HG02763 (cell line): ENCODE measurements at regions not wholly inside any gene's neighbourhood (a gene's known extent, or its start where the extent isn't known, plus 50 kb on each side); places are given as distances from the start of the nearest gene placed in this dataset.

Experiments used
- ATAC-seq: cut with Tn5 transposase; IDR thresholded peaks from one replicate; pipeline ENCODE4 v1.9.1; 2021; ENCODE audit warnings: mild to moderate bottlenecking, moderate library complexity; ENCODE audit not compliant: unreplicated experiment

DNA sequence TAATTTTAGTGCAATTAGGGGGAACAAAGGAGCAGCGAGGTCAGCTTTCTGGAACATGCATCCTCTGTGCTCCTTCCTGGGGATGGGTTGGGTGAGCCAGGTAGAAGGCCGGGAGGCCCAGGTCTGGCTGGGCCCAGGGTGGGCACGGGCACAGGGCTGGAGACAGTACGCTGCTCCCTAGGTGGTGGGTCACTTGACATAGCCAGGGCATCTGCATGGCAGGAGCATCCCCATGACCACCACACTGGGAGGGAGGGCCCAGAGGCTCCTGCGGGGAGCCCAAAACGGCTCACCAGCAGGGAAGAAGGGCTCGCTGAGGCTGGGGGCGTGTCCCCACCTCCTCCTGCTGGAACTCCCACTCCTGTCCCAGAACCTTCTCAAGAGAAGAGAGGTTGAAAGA is 216.8 kb downstream of the NXNL2 start:
- no peak for ATAC-seq

DNA sequence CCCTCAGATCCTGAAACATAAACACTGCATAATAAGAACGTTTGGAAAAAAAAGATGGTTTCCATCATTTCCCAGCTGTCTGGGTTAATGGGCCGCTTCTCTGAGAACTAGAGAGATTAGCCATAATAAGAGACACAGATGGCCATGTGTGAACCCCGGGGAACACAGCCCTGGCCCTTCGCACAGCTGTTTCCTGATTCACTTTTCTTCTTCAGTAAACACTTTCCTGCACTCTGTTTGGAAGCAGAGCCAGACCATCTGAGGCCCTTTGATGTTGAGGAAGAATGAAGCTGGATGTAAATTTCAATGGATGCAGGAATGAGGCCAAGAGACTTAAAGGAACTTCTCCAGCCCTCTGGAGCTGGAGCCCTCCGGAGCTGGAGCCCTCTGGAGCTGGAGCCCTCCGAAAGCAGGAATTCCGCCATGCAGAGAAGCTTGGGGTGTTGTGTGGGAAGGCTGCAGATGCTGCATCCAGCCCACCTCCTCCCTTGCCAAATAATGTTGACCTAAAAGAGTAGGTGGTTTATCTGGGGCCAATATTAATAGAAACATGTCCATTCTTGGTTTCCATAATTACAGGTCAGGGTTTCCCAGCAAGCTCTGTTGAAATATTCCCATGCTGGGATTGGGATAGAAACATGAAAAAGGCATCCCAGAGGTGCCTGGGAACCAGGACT is 218.9 kb downstream of the NXNL2 start:
- ATAC-seq: no peak

DNA sequence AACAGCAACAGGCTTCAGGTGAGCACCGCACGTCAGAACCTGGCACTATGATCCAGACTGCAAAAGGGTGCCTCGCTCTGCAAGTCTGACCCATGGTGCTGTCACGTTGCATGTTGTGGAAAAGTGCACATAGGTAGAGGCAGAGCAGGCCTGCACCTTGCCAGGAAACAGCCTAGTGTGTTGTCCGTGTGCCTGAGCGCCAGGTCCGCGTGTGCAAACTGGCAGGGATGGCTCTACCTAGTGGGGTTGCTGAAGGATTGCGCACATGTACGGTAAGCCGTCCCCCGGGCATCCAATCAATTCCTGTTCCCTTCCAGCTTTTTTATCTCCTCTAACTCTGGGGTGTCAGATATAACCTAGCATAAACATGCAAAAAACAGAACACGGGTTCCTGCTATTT is 219.5 kb downstream of the NXNL2 start:
- ATAC-seq: no peak

DNA sequence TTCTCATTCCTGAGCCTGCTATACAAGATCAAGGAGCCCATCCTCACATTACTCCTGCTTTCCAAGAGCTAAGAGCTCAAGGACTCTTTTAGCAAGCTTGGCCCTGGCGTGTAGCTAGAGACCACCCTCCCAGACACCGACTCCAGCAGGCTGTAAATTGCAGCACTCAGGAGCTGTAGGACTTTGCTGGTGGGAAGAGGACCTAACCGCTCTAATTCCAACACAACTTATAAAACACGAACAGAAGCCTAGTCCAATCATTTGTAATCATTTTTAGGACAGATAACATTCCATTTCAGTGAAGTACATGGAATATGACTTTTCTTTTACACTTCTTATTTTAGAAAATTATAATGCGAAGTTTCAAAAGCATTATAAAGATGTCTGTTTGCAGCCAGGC is 219.9 kb downstream of the NXNL2 start:
- ATAC-seq: no peak

DNA sequence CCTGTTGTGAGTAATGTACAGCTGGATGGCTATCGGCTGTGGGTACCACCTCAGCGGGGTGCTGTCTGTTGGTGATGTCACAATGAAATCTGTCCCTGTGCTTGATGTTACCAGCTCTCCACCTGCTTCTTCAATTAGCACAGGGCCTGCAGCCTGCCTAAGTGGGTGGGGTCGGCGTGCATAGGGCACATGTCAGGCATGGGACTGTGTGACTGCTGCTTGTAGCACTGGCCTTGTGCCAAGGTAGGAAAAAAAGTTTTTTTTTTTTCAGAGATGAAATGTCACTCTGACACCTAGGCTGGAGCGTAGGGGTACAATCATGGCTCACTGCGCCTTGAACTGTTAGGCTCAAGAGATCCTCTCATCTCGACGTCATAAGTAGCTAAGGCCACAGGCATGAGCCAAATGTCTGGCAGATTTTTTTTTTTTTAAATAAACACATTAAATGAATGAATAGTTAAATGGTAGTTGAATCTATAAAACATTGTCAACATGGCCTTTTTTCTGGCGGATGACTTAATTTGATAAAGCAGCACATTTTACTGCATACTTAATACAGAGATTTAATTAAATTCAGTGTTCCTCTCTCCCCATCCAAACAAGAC is 222.5 kb downstream of the NXNL2 start:
- ATAC-seq: no peak

DNA sequence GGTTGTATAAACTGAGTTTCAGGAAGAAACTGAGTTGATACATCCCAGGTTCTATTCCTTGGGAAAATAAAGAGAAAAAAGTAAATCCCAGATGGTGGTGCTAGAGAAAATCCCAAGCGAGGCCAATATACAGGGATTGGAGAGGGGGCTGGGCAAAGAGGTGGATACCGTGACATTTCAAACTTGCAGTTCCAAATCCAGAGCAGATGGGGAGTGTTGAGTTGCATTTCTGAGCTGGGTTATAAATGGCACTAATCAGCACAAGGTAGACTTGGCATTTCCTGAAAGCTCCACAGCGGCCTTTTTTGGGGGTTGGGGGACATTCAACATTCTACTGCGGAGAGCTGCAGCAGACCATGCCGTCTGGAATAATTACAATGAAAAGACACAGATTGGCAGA is 224.4 kb downstream of the NXNL2 start:
- no peak for ATAC-seq

DNA sequence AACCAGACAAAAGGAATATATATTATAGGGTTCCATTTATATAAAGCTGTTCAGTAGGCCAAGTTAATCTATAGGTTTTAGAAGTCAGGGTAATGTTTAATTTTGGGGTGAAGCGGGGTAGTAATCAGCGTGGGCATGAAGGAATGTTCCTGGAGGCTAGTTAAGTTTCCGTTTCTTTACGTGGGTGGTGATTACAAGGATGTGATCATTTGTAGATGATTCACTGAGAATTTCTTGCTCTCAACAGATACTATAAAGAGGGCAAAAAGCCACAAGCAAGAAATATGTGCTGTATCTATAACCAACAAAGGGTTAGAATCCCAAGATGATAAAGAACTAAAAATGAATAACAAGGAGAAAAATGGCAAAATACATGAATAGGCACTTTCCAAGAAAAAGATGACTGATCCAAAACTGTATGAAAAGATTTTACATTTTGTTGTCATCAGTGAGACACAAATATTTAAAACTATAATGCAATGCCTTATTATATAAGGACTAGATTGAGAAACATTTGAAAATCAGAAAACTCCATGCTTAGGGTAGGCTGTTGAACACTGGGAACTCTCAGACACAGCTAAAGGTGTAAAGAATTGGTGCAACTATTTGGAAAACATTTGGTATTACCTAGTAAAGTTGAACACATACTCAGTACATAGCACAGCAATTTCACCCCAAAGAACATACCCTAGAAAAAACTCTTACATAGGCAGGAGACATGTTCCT is 224.3 kb upstream of the S1PR3 start:
- no peak for ATAC-seq

DNA sequence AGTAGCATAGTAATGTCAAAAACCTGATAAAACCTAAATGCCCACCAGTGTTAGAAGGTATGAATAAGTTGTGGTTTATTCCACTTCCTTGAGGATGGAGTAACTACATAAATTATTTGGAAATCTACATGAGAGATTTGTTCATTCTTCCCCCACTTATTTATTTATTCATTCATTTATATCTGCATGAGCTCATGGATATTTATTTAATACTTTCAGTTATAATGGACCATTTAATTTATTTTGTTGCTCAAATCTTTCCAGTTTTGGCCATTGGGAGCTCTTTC is 223.8 kb upstream of the S1PR3 start:
- ATAC-seq: no peak

DNA sequence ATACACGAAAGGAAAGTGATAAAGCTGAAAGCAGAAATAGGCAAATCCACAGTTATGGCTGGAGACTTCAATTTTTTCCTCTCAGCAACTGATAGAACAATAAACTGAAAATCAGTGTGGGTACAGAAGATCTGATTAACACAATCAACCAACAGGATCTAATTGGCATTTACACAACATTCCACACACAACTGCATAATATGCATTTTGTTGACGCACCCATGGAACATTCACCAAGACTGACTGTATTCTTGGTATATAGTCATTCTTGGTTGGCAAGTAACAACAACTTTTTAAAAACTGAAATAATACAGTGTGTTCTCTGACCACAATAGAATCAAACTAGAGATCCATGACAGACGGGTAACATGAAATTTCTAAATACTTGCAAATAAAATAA is 218.7 kb upstream of the S1PR3 start:
- no peak for ATAC-seq

DNA sequence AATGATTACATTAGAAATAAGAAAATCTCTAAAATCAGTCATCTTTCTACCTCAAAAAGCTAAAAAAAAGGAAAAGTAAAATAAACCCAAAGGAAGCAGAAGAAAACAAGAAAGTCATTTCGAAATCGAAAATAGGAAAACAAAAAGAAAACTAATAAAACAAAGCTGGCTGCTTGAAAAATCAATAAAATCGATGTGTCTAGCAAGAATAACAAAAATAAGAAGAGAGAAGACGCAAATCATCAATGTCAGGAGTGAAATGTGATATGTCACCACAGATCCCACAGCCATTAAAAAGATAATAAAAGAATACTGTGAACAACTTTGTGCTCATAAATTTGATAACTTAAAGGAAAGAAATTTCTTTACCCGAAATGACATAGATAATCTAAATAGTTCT is 218.1 kb upstream of the S1PR3 start:
- no peak for ATAC-seq

DNA sequence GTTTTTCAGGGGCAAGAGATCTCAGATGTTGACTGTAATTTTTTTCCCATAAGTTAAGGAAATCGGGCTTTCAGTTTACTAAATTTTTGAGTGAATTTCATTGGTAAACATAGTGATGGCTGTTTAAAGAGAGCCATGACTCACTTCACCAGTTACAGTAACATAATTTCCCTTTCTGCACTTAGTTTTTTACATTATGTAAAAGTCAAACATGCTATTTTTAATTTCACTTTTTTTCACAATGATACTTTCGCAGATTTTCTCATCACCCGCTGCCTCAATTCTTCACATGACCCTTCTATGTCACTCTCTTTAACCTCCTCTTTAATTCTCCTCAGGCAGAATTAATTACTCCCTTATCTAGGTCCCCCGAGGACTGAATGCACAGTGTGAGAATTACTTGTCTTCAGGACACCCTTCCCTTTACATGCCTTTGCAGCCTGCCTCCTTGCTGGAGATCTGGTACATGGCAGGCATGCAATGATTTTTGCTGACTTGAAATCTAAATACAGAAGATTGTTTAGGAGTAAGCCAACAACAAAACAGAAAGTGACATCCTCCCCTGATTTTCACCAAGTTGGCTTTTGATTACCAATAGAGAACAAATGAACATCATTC is 217.5 kb upstream of the S1PR3 start:
- ATAC-seq: no peak

DNA sequence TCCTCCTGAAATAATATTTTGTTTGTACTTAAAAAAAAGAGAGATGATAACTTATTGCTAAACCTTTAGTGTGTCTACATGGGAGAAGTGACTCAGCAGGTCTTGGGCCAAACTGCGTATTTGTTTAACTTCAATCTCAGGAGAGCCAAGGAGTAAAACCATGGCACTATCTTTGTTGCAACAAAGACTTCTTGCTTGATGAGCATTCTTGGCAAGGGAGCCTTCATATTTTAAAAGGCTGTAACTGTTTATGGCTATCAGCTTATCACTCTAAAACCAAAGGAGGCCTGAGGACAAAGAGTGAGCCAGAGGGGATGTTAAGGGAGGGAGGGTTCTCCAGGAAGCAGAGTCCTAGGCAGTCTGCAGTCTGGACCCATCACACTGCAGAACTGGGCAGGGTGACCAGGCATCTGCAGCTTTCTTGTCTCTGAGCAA is 216.2 kb upstream of the S1PR3 start:
- ATAC-seq: no peak

DNA sequence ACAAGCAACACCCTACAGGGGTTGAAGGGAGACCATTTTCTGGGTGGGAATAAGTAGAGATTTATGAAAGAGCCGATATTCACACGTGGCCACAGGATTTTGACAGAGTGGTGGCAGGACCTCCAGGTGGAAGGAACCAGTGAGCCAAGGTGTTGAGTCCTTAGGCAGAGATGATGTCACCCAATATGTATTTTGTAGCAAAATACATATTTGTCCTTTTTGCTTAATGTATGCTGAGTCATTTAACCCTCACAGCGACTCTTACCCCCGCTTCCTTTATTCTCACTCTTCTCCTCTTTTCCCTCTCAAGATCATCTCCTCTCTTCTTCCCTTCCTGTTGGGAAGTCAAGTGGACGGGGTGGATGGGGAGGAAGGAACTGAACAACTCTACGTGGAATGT is 215.7 kb upstream of the S1PR3 start:
- ATAC-seq: no peak

DNA sequence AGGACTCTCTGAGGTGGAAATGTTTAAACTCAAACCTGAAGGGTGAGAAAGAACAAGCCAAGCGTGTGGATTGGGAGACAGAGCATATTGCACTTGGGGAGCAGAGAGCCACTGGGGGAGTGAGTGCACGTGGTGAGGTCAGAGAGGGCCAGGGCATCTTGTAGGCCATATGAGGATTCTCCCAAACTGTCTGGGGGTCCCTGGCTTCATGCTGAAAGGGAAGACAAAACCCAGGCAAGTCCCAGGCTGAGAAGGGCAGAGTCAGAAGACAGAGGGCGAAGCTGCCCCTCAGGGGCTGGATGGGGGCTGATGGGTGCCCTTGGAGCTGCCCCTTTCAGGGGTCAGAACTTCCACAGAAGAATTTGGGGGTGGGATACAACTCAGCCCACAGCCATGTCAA is 215.3 kb upstream of the S1PR3 start:
- ATAC-seq: no peak

DNA sequence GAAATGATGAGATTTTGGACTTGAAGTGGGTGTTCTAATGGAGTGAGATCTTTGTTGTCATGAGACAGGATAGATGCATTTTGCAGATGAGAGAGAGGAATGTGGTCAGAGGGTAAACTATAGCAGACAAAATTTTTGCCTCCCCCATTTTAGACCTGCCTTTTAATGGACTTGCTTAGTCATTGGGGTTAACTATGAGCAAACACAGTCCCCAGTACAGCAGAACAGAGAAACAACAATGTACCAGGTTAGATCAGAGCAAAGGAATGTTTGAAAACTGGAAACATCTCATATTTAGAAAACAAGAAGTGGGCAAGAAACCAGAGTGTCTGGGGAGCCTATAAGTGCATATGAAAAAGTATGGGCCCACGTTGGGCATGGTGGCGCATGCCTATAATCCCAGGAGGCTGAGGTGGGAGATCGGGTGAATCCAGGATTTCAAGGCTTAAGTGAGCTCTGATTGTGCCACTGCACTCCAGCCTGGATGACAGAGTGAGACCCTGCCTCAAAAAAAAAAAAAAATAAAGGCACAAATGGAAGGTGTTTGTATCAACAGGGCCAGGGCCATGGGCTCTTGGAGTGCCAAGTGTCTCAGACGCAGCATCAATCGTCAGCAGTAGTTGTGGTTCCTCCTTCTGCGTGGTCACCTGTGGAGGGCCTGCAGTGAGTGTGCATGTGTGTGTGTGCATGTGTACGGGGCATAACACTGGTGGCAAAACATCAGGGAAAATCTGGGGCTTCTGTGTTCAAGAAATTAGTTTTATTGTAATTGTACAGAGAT is 214.4 kb upstream of the S1PR3 start:
- no peak for ATAC-seq

DNA sequence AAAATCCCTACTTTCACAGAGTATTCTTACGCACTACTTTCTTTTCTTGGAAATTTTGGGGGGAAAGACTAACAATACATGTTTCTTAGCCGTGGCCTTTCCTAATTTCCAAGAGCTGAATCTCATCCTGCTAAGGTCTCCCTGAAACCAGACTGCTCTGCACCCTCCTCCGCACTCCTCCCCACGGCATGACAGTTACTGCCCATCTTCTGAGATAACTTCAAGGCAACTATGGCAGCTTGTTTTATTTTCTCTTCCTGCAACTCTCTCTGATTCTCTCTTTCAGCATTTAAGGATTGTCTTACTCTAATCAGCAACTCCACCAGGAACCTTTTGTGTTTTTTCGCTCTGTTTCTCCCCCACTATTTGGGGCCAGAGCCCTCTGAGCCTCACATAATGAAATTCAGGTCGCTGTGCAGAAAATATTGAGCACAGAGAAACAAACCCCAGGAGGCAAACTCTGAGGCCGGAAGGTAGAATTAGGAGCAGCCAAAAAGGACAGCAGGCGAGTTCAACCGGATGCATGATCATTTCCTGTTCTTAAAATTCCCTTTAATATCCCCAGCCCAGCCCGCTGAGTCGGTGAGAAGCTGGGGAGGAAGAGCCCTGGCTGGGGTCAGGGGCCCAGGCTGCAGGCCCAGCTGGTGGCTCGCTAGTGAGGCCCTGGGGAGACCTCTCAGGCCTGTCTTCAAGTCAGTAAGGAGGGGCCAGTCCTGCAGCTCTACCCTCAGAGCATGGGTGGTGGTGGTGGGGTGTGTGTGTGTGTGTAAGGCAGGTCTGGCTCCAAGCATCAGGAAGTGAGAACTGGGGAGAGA is 213.6 kb upstream of the S1PR3 start:
- no peak for ATAC-seq

DNA sequence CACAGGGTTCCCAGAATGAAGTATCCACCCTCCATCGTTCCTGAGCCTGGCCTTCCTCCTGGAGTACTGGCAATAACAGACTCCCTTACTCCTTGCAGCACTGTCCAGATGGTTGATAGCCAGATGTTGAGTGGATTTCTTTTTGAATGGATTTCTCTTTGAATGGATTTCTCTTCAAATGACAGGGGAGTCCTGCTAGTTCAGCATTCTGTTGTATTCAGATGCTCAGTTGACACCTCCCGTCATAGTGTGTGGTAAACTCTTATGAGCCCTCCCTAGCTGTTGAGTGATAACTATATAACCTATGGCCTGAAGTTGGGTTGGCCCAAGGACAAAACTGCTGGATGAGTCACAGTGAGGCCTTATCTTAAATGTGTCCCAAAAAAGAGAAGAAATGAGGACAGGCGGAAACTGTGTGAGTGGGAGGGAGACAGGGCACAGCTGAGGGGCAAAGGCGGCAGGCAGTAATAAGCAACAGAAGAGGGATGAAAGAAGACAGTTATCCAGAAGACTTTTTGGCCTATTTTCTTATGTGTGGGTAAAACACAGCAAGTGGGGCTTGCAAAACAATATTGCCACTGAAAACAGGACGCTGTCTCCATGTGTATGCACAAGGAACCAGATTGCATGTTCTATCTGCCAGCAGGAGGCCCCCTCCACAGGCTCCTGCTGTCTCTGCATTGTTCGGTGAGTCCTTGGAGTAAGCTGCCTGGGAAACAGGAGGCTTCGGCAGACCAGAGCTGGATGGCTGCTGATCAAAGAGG is 209.5 kb upstream of the S1PR3 start:
- ATAC-seq: no peak

DNA sequence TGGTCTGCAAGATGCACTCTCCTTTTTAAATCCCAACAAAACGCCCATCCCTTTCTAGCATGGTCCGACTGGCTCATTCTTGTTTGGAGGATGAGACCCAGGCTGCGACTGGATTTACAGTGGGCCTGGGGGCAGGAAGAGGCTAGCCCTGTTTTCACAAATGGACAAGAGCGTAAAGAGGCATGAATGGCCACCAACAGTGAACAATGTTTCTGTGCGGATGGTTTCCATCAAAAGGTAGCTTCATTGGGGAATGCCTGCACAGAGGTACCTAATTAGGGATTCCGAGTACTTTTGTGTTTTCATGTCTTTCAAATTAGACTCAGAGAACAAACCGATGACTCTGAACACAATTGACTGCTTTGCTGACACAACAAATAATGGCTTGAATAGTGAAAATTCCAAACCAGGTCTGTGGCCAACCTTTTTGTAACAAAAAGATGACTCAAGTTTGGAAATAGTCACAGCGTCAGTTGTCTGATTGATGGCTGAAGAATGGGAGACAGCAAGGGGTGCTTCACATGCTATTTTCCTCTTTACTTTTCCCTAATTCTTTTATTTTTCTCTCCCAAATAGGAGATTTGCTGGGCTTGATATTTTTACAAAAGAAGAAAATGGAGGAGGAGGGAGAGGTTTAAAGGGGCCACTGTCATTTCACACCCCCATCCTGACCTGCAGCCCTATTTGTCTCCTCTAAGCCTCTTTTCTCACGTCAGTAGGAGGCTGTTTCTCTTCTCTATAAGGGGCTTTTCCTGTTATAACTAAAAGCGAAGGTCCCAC is 208.1 kb upstream of the S1PR3 start:
- ATAC-seq: no peak

DNA sequence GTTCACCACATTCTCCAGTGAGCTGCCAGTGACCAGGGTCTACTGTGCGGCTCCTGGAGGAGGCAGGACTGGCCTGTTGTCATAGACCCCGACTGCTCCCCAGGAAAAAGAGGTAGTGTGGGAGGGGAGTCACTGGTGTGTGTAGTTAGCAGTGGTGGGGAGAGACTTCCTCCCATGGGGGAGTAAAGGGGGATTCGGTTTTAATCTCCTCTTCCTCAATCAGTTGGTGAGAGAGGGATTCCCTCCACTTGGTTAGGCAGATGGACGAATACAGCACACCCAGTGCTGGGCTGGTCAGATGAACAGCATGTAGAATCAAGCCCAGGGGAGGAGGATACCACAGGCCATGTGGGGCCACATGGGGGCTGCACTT is 207.6 kb upstream of the S1PR3 start:
- no peak for ATAC-seq
